ENCODE measurements at regions not wholly inside any gene's neighbourhood (a gene's known extent, or its start where the extent isn't known, plus 50 kb on each side); places are given as distances from the start of the nearest gene placed in this dataset.

DNA sequence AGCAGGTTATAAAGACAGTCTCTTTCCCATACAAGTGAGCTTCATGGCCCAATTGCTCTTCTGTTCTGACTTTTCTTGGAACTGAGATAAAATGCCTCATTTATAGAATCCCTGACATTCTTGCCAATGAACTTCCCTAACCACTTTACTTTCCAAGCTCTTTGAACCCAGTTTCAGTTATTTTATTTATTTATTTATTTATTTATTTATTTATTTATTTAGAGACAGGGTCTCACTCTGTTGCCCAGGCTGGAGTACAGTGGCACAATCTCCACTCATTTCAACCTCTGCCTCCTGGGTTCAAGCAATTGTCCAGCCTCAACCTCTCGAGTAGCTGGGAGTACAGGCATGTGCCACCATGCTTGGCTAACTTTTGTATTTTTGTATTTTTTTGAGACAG is 138.5 kb upstream of the ZNF184 start:
- TF ChIP-seq, protein P1, sequence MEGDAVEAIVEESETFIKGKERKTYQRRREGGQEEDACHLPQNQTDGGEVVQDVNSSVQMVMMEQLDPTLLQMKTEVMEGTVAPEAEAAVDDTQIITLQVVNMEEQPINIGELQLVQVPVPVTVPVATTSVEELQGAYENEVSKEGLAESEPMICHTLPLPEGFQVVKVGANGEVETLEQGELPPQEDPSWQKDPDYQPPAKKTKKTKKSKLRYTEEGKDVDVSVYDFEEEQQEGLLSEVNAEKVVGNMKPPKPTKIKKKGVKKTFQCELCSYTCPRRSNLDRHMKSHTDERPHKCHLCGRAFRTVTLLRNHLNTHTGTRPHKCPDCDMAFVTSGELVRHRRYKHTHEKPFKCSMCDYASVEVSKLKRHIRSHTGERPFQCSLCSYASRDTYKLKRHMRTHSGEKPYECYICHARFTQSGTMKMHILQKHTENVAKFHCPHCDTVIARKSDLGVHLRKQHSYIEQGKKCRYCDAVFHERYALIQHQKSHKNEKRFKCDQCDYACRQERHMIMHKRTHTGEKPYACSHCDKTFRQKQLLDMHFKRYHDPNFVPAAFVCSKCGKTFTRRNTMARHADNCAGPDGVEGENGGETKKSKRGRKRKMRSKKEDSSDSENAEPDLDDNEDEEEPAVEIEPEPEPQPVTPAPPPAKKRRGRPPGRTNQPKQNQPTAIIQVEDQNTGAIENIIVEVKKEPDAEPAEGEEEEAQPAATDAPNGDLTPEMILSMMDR (conservative IDR thresholded peaks at IDR 0.05 in 1 of 2, IDR thresholded peaks at IDR 0.05 in 1 of 2; ENCODE audit: low read depth in 1 of 2, low read length in 2 of 2) = no peak
- TF ChIP-seq EZH2 (IDR thresholded peaks at IDR 0.05; ENCODE audit: low read length, missing control alignments) = no peak
